ENCODE measurements at regions not wholly inside any gene's neighbourhood (a gene's known extent, or its start where the extent isn't known, plus 50 kb on each side); places are given as distances from the start of the nearest gene placed in this dataset.
"Not testable (repeated sequence)": the region's sequence is repeated elsewhere in the genome, so short reads cannot be mapped to it uniquely, and the experiment has no call there.

DNA sequence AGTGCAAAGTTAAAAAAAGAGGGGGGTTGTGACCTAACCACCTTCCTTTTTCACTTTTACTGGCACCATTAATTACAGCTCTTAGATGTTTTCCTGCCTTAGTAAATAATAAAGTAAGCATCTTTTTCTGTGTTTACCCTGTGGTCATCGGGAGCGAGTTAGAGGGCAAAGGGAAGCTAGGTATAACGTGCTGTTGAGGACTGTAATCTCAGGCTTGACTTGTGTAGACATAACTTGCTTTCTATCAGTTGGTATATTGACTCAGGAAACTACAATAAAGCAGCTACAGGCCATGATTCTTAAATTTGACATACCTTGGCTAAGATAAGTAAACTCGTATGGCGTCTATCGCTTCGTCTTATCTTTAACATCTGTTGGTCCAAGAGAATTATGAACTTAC is 509.8 kb upstream of the CHD1 start:
- no peak for DNase-seq (ENCODE audit: low read depth)

DNA sequence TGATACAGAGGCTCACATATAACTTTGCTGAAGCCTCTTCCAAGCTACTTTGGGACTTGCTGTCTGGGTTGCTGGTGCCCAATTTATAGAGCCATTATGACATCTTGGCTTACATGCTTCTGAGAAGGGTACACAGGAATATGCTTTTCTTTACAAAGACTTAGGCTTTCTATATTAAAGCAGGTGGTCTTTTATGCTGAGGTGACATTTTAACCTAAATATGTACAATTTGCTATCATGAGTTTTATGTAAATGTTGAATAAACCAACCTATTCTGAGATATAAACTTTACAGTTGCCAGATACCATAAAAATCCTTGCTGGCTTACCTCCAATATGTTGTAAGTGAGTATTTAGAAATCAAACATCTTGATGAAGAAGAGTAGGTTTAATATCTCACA is 509.2 kb upstream of the CHD1 start:
- no peak for DNase-seq (ENCODE audit: low read depth)

DNA sequence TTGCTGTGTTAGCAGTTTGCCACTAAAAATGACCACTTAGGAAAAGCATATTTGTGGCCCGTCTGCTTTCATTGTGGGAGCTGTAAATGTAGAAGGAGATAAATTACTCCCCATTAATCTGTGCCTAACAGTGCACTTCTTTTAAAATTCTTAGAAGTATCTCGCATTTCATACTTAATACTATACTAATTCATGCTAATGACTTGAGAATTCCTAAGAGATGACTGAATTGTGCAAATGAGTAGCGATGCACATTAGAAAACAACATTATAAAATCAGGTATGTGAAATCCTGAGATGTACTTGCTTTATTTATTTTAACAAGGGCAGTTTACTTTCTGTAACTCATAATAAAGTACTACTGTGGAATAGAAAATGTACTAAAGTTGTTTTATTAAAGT is 494.6 kb upstream of the CHD1 start:
- not testable (repeated sequence) for DNase-seq (ENCODE audit: low read depth)

GRCh38 chr5:99418640-99419039 is 489.8 kb upstream of the CHD1 start:
- DNase-seq (ENCODE audit: low read depth) = not testable (repeated sequence)

DNA sequence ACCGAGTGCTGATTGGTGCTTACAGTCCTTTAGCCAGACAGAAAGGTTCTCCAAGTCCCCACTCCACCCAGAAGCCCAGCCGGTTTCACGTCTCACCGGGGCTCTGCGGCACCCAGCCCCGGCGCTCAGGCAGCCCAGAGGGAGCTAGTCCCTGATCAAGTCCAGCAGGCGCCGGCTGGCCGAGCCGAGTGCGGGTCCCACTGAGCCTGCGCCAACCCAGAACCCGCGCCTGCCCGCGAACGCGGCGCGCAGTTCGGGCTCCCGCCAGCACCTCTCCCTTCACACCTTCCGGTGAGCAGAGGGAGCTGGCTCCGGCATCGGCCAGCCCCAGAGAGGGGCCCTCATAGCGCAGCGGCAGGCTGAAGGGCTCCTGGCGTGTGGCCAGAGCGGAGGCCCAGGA is 481.6 kb upstream of the CHD1 start:
- not testable (repeated sequence) for DNase-seq (ENCODE audit: low read depth)

GRCh38 chr5:99404764-99405302 is 476.0 kb upstream of the CHD1 start:
- DNase-seq (ENCODE audit: low read depth) = not testable (repeated sequence)

DNA sequence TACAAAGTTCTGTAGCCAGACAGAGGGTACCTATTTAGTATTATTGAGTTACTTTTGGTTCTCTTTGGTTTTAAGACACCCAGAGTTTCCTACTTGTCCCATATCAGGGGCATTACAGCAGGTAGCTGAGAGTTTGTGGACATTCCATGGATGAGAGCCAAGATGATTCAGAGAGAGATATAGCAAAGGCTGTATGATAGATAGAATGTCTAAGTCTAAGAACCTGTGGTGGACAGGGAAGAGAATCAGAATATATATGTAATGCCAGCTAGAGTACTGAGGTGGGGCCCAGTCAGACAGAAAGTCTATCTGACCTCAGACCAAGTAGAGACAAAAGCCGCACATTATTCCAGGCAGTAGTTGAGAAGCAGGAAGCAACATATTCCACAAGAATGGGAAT is 471.8 kb upstream of the CHD1 start:
- not testable (repeated sequence) for DNase-seq (ENCODE audit: low read depth)

- no peak for DNase-seq (ENCODE audit: low read depth)
These were observed 470.2 kb upstream of the CHD1 start for GRCh38 chr5:99398976-99399375.

DNA sequence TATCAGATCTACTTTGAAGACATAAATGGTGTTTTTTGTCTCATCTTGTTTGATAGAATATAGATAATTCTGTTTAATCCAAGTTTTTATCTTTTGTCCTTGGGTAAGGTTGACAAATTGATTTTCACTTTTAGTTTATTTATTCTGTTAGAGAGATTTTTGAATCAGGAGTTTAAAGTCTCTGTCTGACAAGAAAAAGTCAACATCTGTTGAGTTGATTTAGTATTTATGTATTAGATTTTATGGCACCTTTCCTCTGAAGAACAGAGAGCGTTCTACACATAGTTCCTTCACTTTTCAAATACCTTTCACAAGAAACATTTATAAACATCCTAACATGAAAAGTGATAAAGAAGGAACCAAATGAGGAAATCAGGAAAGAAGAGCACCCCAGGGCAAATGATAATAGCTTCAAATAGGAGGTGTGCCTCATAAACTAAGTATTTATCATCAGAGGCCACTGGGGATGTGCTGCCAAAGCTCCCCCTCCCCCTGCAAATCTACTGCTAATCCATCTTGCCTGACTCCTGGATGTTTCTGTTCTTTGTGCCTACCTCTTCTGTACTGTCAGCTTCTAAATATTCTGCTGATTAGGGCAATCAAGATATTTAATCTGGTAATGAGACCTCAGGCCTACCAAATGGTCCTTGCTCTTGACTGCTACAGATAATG is 457.7 kb upstream of the CHD1 start:
- DNase-seq (ENCODE audit: low read depth) = no peak

- DNase-seq (ENCODE audit: low read depth) = no peak
These were observed 450.4 kb upstream of the CHD1 start for GRCh38 chr5:99379187-99379586.

DNA sequence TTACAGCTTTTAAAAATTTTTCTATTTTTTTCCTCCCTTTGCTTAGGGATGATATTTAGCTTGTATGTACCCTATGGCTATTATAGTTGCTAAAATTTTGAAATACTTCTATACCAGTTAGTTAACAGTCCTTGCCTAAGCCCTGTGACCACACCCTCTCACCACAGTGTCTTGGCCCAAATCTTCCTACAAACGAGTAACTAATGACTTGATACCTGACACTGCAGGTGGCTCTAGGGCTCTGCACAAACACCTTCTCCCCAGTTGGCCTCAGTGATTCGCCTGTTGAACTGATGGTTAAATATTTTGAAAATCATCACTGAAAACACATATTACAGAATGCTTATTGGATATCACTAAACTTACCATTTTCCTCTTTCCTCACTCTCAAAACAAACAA is 449.6 kb upstream of the CHD1 start:
- no peak for DNase-seq (ENCODE audit: low read depth)

GRCh38 chr5:99369797-99370593 is 441.2 kb upstream of the CHD1 start:
- DNase-seq (ENCODE audit: low read depth) = no peak

DNA sequence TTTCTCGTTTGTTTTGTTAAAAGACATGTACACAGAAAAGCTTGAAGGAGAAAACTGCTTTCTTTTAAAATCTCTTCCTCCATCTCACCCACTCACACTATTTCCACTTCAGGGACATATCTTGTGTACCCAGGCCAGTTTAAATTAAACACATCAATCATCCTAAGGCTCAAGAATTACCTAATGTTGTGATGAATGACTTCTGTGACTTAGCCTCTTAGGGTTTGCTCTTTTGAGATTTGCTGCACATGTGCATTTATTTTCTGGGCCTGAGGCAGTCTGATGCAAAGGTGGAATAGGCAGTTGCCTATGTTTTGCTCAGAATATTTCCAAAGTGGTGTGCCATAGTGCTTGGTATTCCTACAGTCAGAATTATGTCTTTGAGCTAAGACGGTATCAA is 439.9 kb upstream of the CHD1 start:
- DNase-seq (ENCODE audit: low read depth) = no peak

DNA sequence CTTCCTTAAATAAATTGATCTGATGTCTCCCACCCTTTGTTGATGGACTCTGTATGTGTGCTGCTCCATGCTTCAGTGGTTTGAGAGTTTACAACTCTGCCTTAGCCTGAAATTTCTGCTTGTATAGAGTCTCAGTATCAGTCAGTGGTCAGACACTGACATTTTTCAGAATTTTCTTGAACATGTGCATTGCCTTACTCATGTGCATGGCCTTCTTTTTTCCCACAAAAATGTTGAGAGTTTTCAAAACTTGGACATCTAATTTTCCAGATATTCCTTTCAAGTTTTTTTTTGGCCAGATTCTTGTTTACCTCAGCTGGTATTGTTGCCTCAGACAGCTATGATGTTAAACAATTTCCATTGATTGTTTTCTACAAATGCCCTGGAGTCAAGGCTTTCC is 427.1 kb upstream of the CHD1 start:
- no peak for DNase-seq (ENCODE audit: low read depth)

DNA sequence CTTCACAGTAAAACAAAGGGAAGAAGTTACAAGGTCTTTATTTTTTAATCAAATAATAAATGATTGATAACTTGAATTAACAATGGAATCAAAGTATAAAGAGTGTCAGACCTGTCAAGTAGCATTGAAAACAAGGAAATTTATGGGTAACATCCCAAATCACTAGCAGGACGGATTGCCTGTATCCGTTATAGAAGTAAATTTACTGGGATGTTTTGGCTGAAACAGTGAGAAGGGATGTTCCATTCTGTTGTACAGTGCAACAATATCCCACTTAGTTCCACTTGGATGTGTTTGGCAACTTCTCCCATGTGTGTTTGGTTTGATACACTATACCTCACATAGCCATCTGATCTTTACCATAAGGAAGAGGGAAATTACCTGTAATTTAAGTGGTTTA is 421.0 kb upstream of the CHD1 start:
- no peak for DNase-seq (ENCODE audit: low read depth)

DNA sequence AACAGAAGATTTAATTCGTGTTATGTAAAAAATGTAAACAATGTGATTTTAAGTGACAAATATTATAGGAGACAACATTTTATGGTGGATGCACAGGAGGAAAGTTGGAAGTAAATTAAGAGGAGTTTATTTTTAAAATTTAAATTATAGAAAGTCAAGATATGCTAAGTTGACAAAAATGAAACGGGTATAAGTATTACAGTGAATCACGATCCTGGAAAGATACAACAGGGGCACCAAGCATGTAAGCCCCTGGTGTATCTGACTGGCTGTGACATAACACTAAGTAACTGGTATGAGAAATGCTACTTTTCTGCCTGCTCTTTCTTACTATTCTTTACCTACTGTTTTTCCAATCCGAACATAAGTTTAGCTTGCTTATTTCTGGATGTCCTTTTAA is 419.8 kb upstream of the CHD1 start:
- DNase-seq (ENCODE audit: low read depth) = no peak

- DNase-seq (ENCODE audit: low read depth) = not testable (repeated sequence)
These were observed 411.0 kb upstream of the CHD1 start for GRCh38 chr5:99339758-99340157.

- no peak for DNase-seq (ENCODE audit: low read depth)
These were observed 406.1 kb upstream of the CHD1 start for GRCh38 chr5:99334936-99335335.

DNA sequence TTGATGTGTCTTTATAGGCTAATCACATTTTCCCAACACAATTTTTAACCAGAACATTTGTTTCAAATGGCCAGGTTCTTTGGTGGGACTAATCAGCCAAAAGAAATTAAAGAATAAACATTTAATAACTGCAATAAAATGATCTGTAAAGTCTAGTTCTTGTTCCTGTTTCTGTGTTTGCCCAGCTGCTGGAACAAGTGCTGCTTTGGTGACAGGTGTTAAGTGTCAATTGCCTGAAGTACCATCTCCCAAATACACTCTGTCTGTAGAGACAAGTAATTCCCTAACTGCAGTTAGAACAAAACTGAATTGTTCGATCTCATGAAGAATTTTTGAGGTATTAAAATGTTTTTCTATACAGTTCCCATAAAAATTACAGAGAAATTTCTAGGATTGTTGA is 402.3 kb upstream of the CHD1 start:
- no peak for DNase-seq (ENCODE audit: low read depth)

- DNase-seq (ENCODE audit: low read depth) = no peak
These were observed 391.6 kb upstream of the CHD1 start for GRCh38 chr5:99320436-99320835.

DNA sequence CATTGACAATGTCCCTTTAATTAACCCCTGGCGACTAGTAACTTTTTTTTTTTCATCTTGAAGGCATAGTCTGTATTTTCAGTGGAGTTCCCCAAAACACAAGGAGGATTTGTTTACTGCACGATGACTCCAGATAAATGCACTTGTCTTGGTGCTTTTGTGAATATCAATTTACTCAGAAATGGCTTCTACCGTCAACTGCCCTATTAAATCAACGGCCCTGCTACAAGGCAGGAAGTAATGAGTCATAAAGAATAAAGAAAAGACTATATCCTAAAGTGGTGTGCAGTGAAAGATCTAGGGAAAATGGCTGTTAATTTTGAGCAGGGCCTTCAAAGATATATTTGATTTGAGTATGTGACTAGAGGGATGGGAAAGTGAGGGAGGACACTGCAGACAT is 388.3 kb upstream of the CHD1 start:
- no peak for DNase-seq (ENCODE audit: low read depth)

DNA sequence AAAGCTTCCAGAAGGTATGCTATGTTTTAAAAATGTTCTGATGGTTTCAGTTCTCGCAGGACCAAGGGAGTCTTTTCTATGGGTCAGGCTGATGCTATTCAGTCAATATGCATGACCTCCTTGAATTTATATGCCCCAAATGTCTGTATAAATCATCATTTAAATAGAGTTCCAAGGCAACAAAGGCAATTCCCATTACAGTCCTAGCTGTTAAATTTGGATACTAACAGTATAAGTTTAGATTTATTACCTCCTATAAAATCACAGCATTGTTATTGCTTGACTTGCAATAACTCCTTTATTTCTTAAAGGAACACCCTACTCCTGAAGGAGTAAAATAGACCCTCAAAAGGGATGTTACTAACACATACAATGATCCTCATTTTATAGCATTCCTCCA is 387.7 kb upstream of the CHD1 start:
- DNase-seq (ENCODE audit: low read depth) = no peak

DNA sequence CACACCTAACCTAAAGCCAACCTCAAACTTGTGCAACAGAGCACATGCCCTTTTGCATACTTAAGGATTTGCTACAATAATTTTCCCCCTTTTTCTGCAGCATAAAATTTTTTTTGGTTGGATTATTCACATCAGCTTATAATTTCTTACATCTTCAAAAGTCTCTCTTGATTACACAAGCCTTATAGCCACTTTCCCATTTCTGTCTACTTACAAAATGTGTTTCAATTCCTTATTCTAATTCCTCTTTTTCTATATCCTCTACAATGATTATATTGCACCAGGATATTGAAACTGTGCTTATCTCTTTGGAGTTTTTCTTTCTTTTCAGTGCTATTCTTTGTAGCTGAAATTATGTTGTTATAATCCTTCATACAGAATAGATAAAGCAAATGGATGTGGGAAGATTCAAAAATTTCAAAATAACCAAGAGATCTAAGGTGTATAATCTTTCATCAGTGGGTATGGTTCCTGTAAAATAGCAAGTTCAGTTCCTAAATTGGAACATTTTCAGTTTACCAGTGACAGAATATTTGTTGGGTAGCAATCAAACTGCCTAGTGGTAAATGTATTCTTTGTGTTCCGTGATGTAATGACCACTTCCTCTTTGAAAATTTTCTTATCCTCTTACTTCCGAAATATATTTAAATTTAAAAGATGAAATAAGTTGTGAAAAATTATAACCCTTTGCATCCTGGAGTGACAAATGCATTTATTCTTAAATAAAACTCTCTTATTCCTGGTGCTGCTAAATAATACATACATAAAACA is 386.8 kb upstream of the CHD1 start:
- no peak for DNase-seq (ENCODE audit: low read depth)

All from fibroblast of the conjunctiva (primary cell).